OCI-LY7 (cell line): ENCODE measurements at regions not wholly inside any gene's neighbourhood (a gene's known extent, or its start where the extent isn't known, plus 50 kb on each side); places are given as distances from the start of the nearest gene placed in this dataset.

Experiments used
- BruUV-seq: library from RNA; stranded (reverse); fragments of 400-500 nt; replicated peaks from 2 replicates; lab custom pipeline; 2021; lab: Mats Ljungman, UMichigan
- CTCF ChIA-PET: fragments of 300-600 bp; sonication (Branson Sonifier 250); formaldehyde crosslinking; loops from one replicate; lab custom pipeline; 2022; ENCODE audit warnings: antibody characterized with exemption; ENCODE audit not compliant: unreplicated experiment; lab: Charles Lee
- POLR2A ChIA-PET: fragments of 300-600 bp; sonication (Branson Sonifier 250); formaldehyde crosslinking; loops from one replicate; lab custom pipeline; 2022; ENCODE audit warnings: antibody characterized with exemption; lab: Charles Lee
- DNase-seq: peaks from one replicate; pipeline ENCODE4 v3.0.0-alpha.2; 2015; ENCODE audit warnings: low spot score
- H2AFZ ChIP-seq: fragments of 200-600 bp; sonication (generic), shearing (Covaris generic); 2 replicates; pipeline ENCODE4 v1.6.1; 2014; ENCODE audit warnings: mild to moderate bottlenecking, antibody characterized with exemption, low read length, moderate library complexity
- H3K27ac ChIP-seq: fragments of 200-600 bp; sonication (generic); 2 replicates; pipeline ENCODE4 v1.5.1; 2014; ENCODE audit warnings: mixed run types, low read depth, mild to moderate bottlenecking, moderate library complexity, low read length, inconsistent platforms; ENCODE audit not compliant: poor library complexity, severe bottlenecking
- H3K36me3 ChIP-seq: fragments of 200-600 bp; sonication (generic); 2 replicates; pipeline ENCODE4 v1.6.1; 2014; ENCODE audit warnings: mild to moderate bottlenecking, antibody characterized with exemption, low read length, moderate library complexity, mixed read lengths; ENCODE audit not compliant: insufficient read depth
- H3K4me1 ChIP-seq: fragments of 200-600 bp; sonication (generic); 2 replicates; pipeline ENCODE4 v1.5.1; 2014; ENCODE audit warnings: mild to moderate bottlenecking, low read length; ENCODE audit not compliant: insufficient read depth, poor library complexity, severe bottlenecking
- H3K4me2 ChIP-seq: fragments of 200-600 bp; sonication (generic); 2 replicates; pipeline ENCODE4 v1.6.1; 2014; ENCODE audit warnings: mild to moderate bottlenecking, low read length
- H3K4me3 ChIP-seq: fragments of 200-600 bp; sonication (generic); 2 replicates; pipeline ENCODE4 v1.5.1; 2014; ENCODE audit warnings: mild to moderate bottlenecking, low read depth, low read length; ENCODE audit not compliant: poor library complexity, severe bottlenecking
- H3K79me2 ChIP-seq: fragments of 200-600 bp; sonication (generic); 2 replicates; pipeline ENCODE4 v1.6.1; 2016; ENCODE audit warnings: low read depth, mild to moderate bottlenecking, low read length, moderate library complexity, mixed read lengths; ENCODE audit not compliant: insufficient read depth
- H3K9me2 ChIP-seq: fragments of 200-600 bp; sonication (generic); 2 replicates; pipeline ENCODE4 v1.6.1; 2016; ENCODE audit warnings: mild to moderate bottlenecking, low read length, mixed read lengths; ENCODE audit not compliant: insufficient read depth
- H3K9me3 ChIP-seq: fragments of 200-600 bp; sonication (generic); 2 replicates; pipeline ENCODE4 v1.6.1; 2014; ENCODE audit warnings: mild to moderate bottlenecking, mixed run types, low read length, mixed read lengths
- H4K20me1 ChIP-seq: fragments of 200-600 bp; sonication (generic); 2 replicates; pipeline ENCODE4 v1.6.1; 2014; ENCODE audit warnings: mild to moderate bottlenecking, antibody characterized with exemption, low read length, moderate library complexity, mixed read lengths; ENCODE audit not compliant: insufficient read depth
- CTCF ChIP-seq: fragments of 200-600 bp; sonication (generic); conservative IDR thresholded peaks from 2 replicates; pipeline ENCODE4 v1.5.1; 2014; ENCODE audit warnings: mild to moderate bottlenecking, antibody characterized with exemption, low read length, moderate library complexity, mixed read lengths
- EZH2phosphoT487 ChIP-seq: fragments of 200-600 bp; sonication (generic); IDR thresholded peaks from 2 replicates; pipeline ENCODE4 v1.6.1; 2018; ENCODE audit warnings: low read depth, borderline replicate concordance, mild to moderate bottlenecking, mixed run types, antibody characterized with exemption, low read length, moderate library complexity, mixed read lengths
- intact Hi-C: fragments of 100-400 bp; cut with micrococcal nuclease; formaldehyde crosslinking; loops from one replicate; pipeline ENCODE4 v1.10.0; 2022; ENCODE audit not compliant: unreplicated experiment

GRCh38 chr18:2168022-2168421, 403.3 kb downstream of the METTL4 start:
- Histone ChIP-seq H3K4me2 (no peak overlapping the region), H3K79me2 (no peaks in the 10 kb centered on the region), H3K4me1 (no peaks in the 10 kb centered on the region), H3K27ac (no peak overlapping the region), H3K9me2 (no peaks in the 10 kb centered on the region), H3K36me3 (no peaks in the 10 kb centered on the region), H3K9me3 (no peaks in the 10 kb centered on the region), H2AFZ (no peak overlapping the region), H4K20me1 (no peaks in the 10 kb centered on the region), H3K4me3 (no peak overlapping the region)
- intact Hi-C loops, result no loop called here
- ChIA-PET CTCF (no interaction called here), POLR2A (interaction anchor here (1.0 kb wide), 1 partner anchor 8 kb away, joined by 5 read pairs; no protein-coding TSS in a partner anchor)
- TF ChIP-seq CTCF, result no peak
- no peak for TF ChIP-seq EZH2phosphoT487
- BruUV-seq, result no TSS peak
- DNase-seq, result no peak

GRCh38 chr18:2169656-2170055, 401.6 kb downstream of the METTL4 start:
- no peak for DNase-seq
- H3K9me2 ChIP-seq, result no peaks in the 10 kb centered on the region
- no peaks in the 10 kb centered on the region for H3K9me3 ChIP-seq
- no peak overlapping the region for H2AFZ ChIP-seq
- BruUV-seq, result no TSS peak
- H4K20me1 ChIP-seq, result no peaks in the 10 kb centered on the region
- POLR2A ChIA-PET, result interaction anchor here (0.6 kb wide), 2 partner anchors 27 to 117 kb away, joined by 3 to 4 read pairs; no protein-coding TSS in a partner anchor
- H3K4me3 ChIP-seq, result no peak overlapping the region
- no peaks in the 10 kb centered on the region for H3K79me2 ChIP-seq
- H3K4me1 ChIP-seq, result no peaks in the 10 kb centered on the region
- no peak overlapping the region for H3K4me2 ChIP-seq
- CTCF ChIA-PET, result no interaction called here
- no peaks in the 10 kb centered on the region for H3K36me3 ChIP-seq
- no peak overlapping the region for H3K27ac ChIP-seq
- no peak for TF ChIP-seq EZH2phosphoT487
- TF ChIP-seq CTCF, result no peak
- intact Hi-C loops, result no loop called here

- Histone ChIP-seq H3K27ac (no peak overlapping the region), H3K4me2 (no peak overlapping the region), H3K4me3 (no peak overlapping the region), H3K36me3 (no peaks in the 10 kb centered on the region), H3K4me1 (no peaks in the 10 kb centered on the region), H3K9me2 (no peaks in the 10 kb centered on the region), H4K20me1 (no peaks in the 10 kb centered on the region), H3K9me3 (no peaks in the 10 kb centered on the region), H3K79me2 (no peaks in the 10 kb centered on the region), H2AFZ (no peak overlapping the region)
- DNase-seq, result no peak
- no TSS peak for BruUV-seq
- intact Hi-C loops, result no loop called here
- ChIA-PET POLR2A (no interaction called here), CTCF (no interaction called here)
- TF ChIP-seq CTCF, result no peak
- no peak for TF ChIP-seq EZH2phosphoT487
Observed at GRCh38 chr18:2171840-2172625, 399.3 kb downstream of the METTL4 start.
